NCI-H2196 treated with DMSO at 0.1 percent for 48 hours (cell line): ENCODE measurements at regions not wholly inside any gene's neighbourhood (a gene's known extent, or its start where the extent isn't known, plus 50 kb on each side); places are given as distances from the start of the nearest gene placed in this dataset.

Experiments
- DNase-seq: peaks from one replicate; lab custom pipeline; 2025; ENCODE audit not compliant: unreplicated experiment; lab: John Stamatoyannopoulos, UW

- no peak for DNase-seq
Observed at GRCh38 chr16:65666132-65666941, 544.5 kb upstream of the CDH11 start.

- no peak for DNase-seq
Observed at GRCh38 chr16:65665586-65665985, 543.7 kb upstream of the CDH11 start.

- no peak for DNase-seq
Observed at GRCh38 chr16:65663774-65664173, 541.9 kb upstream of the CDH11 start.

GRCh38 chr16:65662256-65662655 is 540.4 kb upstream of the CDH11 start:
- no peak for DNase-seq

- DNase-seq: no peak
Observed at GRCh38 chr16:65661558-65661957, 539.7 kb upstream of the CDH11 start.

GRCh38 chr16:65660390-65660789 is 538.5 kb upstream of the CDH11 start:
- no peak for DNase-seq

- no peak for DNase-seq
Observed at GRCh38 chr16:65659758-65660157, 537.9 kb upstream of the CDH11 start.

- DNase-seq: no peak
Observed at GRCh38 chr16:65658787-65659220, 536.9 kb upstream of the CDH11 start.

GRCh38 chr16:65658349-65658748 is 536.5 kb upstream of the CDH11 start:
- DNase-seq: no peak

- no peak for DNase-seq
Observed at GRCh38 chr16:65657556-65657955, 535.7 kb upstream of the CDH11 start.

GRCh38 chr16:65657071-65657494 is 535.2 kb upstream of the CDH11 start:
- no peak for DNase-seq

- no peak for DNase-seq
Observed at GRCh38 chr16:65655802-65656201, 533.9 kb upstream of the CDH11 start.

GRCh38 chr16:65648101-65648500 is 526.2 kb upstream of the CDH11 start:
- DNase-seq: no peak

GRCh38 chr16:65644821-65645220 is 523.0 kb upstream of the CDH11 start:
- no peak for DNase-seq

GRCh38 chr16:65641762-65642289 is 520.0 kb upstream of the CDH11 start:
- no peak for DNase-seq

GRCh38 chr16:65641049-65641761 is 519.3 kb upstream of the CDH11 start:
- no peak for DNase-seq

GRCh38 chr16:65634833-65635232 is 513.0 kb upstream of the CDH11 start:
- no peak for DNase-seq

- no peak for DNase-seq
Observed at GRCh38 chr16:65634291-65634690, 512.4 kb upstream of the CDH11 start.

- no peak for DNase-seq
Observed at GRCh38 chr16:65624666-65625065, 502.8 kb upstream of the CDH11 start.

- DNase-seq: no peak
Observed at GRCh38 chr16:65624229-65624628, 502.4 kb upstream of the CDH11 start.

- DNase-seq: no peak
Observed at GRCh38 chr16:65622871-65623270, 501.0 kb upstream of the CDH11 start.

- DNase-seq: no peak
Observed at GRCh38 chr16:65622151-65622550, 500.3 kb upstream of the CDH11 start.
